CD1c-positive myeloid dendritic cell (primary cell): ENCODE measurements at regions not wholly inside any gene's neighbourhood (a gene's known extent, or its start where the extent isn't known, plus 50 kb on each side); places are given as distances from the start of the nearest gene placed in this dataset.
"Not testable (repeated sequence)": the region's sequence is repeated elsewhere in the genome, so short reads cannot be mapped to it uniquely, and the experiment has no call there.

Experiments
- DNase-seq: peaks from one replicate; pipeline ENCODE4 v3.0.0-alpha.2; 2016; ENCODE audit errors: extremely low spot score

GRCh38 chr11:87971354-87971753 is 203.9 kb downstream of the RAB38 start:
- no peak for DNase-seq

GRCh38 chr11:87970762-87971161 is 204.5 kb downstream of the RAB38 start:
- no peak for DNase-seq

- no peak for DNase-seq
Observed at GRCh38 chr11:87967459-87967858, 207.8 kb downstream of the RAB38 start.

- DNase-seq: no peak
Observed at GRCh38 chr11:87966694-87967093, 208.5 kb downstream of the RAB38 start.

GRCh38 chr11:87966216-87966615 is 209.0 kb downstream of the RAB38 start:
- DNase-seq: no peak

- no peak for DNase-seq
Observed at GRCh38 chr11:87961606-87962005, 213.6 kb downstream of the RAB38 start.

GRCh38 chr11:87957961-87958360 is 217.3 kb downstream of the RAB38 start:
- no peak for DNase-seq

GRCh38 chr11:87954476-87954875 is 220.8 kb downstream of the RAB38 start:
- no peak for DNase-seq

- no peak for DNase-seq
Observed at GRCh38 chr11:87942786-87943185, 232.5 kb downstream of the RAB38 start.

GRCh38 chr11:87934182-87934581 is 241.1 kb downstream of the RAB38 start:
- DNase-seq: no peak

GRCh38 chr11:87926250-87926970 is 248.8 kb downstream of the RAB38 start:
- no peak for DNase-seq

GRCh38 chr11:87924125-87924524 is 251.1 kb downstream of the RAB38 start:
- DNase-seq: no peak

GRCh38 chr11:87917111-87917510 is 258.1 kb downstream of the RAB38 start:
- no peak for DNase-seq

- no peak for DNase-seq
Observed at GRCh38 chr11:87909178-87909577, 266.1 kb downstream of the RAB38 start.

GRCh38 chr11:87908086-87908485 is 267.2 kb downstream of the RAB38 start:
- no peak for DNase-seq

GRCh38 chr11:87903345-87903744 is 271.9 kb downstream of the RAB38 start:
- no peak for DNase-seq

- DNase-seq: no peak
Observed at GRCh38 chr11:87901341-87901740, 273.9 kb downstream of the RAB38 start.

GRCh38 chr11:87897921-87898320 is 277.3 kb downstream of the RAB38 start:
- no peak for DNase-seq

GRCh38 chr11:87897071-87897470 is 278.2 kb downstream of the RAB38 start:
- DNase-seq: no peak

GRCh38 chr11:87894961-87895360 is 280.3 kb downstream of the RAB38 start:
- DNase-seq: no peak

- DNase-seq: no peak
Observed at GRCh38 chr11:87892291-87892690, 283.0 kb downstream of the RAB38 start.

GRCh38 chr11:87889126-87889525 is 286.1 kb downstream of the RAB38 start:
- no peak for DNase-seq

- not testable (repeated sequence) for DNase-seq
Observed at GRCh38 chr11:87885084-87885483, 290.2 kb downstream of the RAB38 start.

GRCh38 chr11:87879118-87879517 is 296.1 kb downstream of the RAB38 start:
- DNase-seq: no peak
